Smooth muscle cell of the brain vasculature (primary cell): ENCODE measurements at regions not wholly inside any gene's neighbourhood (a gene's known extent, or its start where the extent isn't known, plus 50 kb on each side); places are given as distances from the start of the nearest gene placed in this dataset.

Source experiments
- DNase-seq: peaks from one replicate; pipeline ENCODE4 v3.0.0-alpha.2; 2012; ENCODE audit warnings: low read depth, low spot score

- DNase-seq: no peak
Measured at GRCh38 chr11:10358696-10359095, 53.8 kb downstream of the ADM start.

- DNase-seq: no peak
Measured at GRCh38 chr11:10359171-10359570, 54.3 kb downstream of the ADM start.

- no peak for DNase-seq
Measured at GRCh38 chr11:10360835-10361234, 56.0 kb downstream of the ADM start.

DNA sequence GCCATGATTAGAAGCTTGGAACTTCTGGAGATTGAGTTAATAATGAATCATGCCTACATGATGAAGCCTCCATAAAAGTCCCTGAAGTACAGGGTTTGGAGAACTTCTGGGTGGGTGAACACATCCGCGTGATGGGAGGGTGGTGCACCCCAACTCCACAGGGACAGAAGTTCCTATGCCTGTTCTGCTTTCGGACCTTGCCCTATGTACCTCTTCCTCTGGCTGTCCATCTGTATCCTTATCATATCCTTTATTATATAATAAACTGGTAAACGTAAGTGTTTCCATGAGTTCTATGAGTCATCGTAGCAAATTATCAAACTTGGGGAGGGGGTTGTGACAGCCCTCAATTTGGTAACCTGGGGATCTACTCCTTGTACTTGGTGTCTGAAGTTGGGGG, 60.2 kb downstream of the ADM start:
- no peak for DNase-seq

- DNase-seq: peak; percentile 93
Measured at GRCh38 chr11:10366568-10367331, 61.9 kb downstream of the ADM start.

DNA sequence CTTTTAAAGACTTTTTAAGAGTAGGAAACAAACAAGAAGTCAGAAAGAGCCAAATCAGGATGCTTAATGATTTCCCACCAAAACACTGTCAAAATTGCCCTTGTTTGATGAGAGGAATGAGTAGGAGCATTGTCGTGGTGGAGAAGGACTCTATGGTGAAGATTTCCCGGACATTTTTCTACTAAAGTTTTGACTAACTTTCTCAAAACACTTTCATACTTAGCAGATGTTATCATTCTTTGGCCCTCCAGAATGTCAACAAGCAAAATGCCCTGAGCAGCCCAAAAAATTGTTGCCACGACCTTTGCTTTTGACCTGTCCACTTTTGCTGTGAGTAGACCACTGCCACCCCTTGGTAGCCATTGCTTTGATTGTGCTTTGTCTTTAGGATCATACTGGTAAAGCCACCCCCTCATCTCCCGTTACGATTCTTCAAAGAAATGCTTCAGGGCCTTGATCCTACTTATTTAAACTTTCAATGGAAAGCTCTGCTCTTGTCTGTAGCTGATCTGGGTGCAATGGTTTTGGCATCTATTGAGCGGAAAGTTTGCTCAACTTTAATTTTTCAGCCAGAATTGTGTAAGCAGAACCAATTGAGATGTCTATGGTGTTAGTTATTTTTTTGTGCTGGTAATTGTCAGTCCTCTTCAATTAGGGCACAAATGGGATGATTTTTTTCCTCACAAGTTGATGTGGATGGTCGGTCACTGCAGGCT, 67.2 kb downstream of the ADM start:
- no peak for DNase-seq

DNA sequence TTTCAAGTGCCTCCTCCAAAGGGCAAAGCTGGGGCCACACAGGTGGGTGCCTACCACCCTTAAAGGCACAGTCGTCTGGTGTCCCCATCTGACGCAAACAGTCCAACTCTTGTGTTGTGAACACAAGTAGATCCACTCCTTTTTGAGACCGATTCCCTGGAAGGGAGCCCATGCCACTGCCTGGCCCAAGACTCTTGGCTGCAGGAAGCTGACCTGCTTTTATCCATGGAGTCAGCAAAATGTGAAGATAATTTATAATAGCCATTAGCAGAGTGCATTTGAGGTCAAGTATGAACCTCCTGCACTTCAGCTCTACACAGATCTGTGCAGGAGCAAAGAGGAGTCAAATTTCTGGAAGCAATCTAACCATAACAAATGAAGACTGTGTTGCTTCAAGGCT, 68.5 kb downstream of the ADM start:
- DNase-seq: no peak

GRCh38 chr11:10373929-10374328, 69.1 kb downstream of the ADM start:
- no peak for DNase-seq

- no peak for DNase-seq
Measured at GRCh38 chr11:10374386-10374785, 69.5 kb downstream of the ADM start.

DNA sequence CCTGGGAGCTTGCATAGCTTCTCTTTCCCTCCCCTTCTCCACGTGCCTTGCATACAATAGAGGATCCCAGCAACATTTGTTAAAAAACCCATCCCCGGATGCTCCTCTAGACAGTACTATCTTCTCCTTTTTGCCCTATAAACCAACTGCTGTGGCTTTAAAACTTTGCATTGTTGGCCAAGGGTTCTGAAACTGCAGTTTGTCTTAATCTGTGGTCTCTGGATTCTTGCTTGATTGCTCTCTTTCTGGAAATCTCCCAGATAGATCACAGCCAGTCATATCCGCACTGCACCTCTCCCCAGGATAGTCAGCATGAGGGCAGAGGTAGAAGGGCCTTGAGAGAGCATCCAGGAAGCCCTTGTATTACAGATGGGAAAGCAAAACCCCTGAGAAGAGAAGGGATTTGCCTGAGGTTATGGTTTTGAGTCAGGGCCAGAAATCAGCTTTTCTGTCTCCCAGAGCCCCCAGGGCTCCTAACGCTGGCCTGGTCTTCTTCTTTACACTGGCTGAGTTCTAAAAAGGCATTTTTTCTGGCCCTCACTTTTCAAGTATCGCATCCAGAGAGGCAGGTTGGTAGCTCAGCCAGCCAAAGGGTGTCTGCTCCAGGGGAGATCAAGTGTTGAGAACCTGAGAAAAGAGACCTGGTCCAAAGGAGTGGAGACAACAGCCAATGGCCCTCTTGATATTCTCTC, 70.6 kb downstream of the ADM start:
- peak; percentile 52 for DNase-seq

DNA sequence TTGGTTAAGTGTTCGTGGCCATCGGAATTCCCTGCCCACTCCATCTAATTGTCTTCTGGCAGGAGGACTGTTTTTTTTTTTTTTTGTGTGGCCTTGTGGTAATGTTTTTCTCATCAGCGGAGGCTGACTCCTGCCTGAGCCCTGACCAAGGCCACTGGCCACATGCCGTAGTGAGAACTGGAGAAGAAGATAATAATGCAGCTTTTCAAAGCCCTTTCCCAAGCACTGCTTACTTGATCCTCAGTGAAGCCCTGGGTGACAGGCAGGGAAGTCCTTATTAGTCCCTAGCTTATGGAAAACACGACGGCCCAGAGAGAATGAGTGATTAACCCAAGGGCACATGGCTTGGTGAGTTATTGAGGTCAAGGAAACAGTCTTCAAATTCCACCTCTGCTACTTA, 71.2 kb downstream of the ADM start:
- no peak for DNase-seq

DNA sequence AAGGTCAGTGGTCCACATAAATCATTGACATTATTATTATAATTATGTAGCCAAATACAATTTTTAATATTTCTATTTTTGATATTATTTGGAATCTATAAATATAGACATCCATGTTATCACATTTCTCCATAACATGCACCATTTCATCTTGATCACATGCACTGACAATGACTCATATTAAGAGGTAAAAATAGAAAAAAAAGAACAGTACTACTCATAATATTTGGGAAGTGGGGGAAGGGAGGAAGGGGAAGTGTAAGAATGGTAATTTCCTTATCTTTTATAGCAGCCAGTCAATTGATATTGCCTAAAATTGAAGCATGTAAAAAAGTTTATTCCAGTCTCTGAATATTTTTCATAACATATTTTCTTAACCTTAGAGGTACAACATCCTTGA, 72.3 kb downstream of the ADM start:
- no peak for DNase-seq

- DNase-seq: no peak
Measured at GRCh38 chr11:10378362-10378761, 73.5 kb downstream of the ADM start.

DNA sequence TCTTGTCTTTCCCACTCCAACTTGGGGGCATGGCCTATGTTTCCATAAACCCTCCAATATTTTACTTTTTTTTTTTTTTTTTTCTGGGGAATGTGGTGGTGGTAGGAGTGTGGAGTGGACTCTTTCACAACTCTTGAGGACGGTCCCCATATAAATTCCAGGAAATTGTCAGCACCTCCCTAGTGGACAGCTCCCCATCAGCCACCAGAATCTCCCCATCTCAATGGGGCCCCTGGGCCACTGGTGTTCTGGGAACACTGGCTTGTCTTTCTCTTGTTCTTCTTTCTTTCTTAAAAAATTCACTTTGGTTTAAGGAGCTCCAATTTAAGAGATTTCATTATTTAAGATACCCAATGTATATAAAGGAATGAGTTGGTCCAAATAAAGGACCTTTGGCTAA, 74.1 kb downstream of the ADM start:
- no peak for DNase-seq

- DNase-seq: no peak
Measured at GRCh38 chr11:10379426-10379825, 74.6 kb downstream of the ADM start.

GRCh38 chr11:10379871-10380568, 75.0 kb upstream of the AMPD3 start:
- no peak for DNase-seq

- DNase-seq: no peak
Measured at GRCh38 chr11:10380921-10381320, 74.1 kb upstream of the AMPD3 start.

- DNase-seq: no peak
Measured at GRCh38 chr11:10381736-10382135, 73.3 kb upstream of the AMPD3 start.

- no peak for DNase-seq
Measured at GRCh38 chr11:10382518-10382917, 72.5 kb upstream of the AMPD3 start.

GRCh38 chr11:10385696-10386095, 69.4 kb upstream of the AMPD3 start:
- no peak for DNase-seq

DNA sequence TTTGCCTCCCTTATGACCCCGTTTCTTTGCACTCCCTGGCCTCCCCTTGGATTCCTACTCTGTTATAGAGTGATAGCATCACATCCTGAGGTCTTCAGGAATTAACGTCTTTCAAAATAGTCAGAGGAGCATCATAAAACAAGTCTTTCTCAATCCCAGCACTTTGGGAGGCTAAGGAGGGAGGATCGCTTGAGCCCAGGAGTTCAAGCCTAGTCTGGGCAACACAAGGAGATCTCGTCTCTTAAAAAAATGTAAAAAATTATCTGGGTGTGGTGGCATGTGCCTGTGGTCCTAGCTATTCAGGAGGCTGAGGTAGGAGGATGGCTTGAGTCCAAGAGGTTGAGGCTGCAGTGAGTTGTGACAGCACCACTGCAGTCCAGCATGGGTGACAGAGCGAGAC, 68.7 kb upstream of the AMPD3 start:
- DNase-seq: no peak

DNA sequence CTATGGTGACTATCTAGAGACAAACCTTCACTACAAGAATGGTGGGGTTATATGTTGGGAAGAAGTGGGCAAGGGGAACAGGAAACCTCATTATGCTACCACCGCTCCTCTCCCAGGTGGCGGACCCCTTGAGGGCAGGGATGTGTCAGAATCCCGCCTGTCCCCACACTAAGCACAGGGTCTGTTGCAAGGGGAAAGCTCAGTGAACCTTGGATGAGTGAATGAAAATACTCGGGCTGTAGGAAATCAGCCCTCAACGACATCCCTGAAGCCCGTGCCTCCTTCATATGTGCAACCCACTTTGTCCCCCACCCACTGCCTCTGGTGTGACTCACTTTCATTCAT, 68.2 kb upstream of the AMPD3 start:
- no peak for DNase-seq
